ENCODE measurements at regions not wholly inside any gene's neighbourhood (a gene's known extent, or its start where the extent isn't known, plus 50 kb on each side); places are given as distances from the start of the nearest gene placed in this dataset.

DNA sequence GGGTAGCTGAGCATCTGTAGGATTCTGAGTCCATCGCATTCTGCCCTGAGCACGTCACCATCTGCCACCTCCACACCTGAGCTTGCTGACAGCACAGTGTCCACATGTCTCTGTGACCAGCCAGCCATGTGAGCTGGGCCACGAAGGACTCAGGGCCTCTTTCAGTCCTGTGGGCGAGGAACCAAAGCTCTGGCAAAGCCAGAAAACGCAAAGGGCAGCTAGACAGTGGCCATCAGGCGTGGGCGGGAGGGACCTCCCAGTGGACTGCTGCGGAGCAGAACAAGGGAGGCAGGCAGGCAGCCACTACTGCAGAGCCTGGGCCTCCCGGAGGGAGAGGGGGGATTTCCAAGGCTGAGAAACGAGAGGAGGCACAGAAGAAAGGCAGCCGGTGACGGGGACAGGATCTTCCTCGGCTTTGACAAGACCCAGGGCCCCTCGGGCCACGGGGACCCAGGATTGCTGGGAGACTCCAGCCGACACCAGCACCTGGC is 274.6 kb upstream of the SALL3 start:
- no peak for TF ChIP-seq POLR2A (IDR thresholded peaks at IDR 0.05)
- TF ChIP-seq, protein P1, sequence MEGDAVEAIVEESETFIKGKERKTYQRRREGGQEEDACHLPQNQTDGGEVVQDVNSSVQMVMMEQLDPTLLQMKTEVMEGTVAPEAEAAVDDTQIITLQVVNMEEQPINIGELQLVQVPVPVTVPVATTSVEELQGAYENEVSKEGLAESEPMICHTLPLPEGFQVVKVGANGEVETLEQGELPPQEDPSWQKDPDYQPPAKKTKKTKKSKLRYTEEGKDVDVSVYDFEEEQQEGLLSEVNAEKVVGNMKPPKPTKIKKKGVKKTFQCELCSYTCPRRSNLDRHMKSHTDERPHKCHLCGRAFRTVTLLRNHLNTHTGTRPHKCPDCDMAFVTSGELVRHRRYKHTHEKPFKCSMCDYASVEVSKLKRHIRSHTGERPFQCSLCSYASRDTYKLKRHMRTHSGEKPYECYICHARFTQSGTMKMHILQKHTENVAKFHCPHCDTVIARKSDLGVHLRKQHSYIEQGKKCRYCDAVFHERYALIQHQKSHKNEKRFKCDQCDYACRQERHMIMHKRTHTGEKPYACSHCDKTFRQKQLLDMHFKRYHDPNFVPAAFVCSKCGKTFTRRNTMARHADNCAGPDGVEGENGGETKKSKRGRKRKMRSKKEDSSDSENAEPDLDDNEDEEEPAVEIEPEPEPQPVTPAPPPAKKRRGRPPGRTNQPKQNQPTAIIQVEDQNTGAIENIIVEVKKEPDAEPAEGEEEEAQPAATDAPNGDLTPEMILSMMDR (IDR thresholded peaks at IDR 0.05) = no peak
